ENCODE measurements at regions not wholly inside any gene's neighbourhood (a gene's known extent, or its start where the extent isn't known, plus 50 kb on each side); places are given as distances from the start of the nearest gene placed in this dataset.

DNA sequence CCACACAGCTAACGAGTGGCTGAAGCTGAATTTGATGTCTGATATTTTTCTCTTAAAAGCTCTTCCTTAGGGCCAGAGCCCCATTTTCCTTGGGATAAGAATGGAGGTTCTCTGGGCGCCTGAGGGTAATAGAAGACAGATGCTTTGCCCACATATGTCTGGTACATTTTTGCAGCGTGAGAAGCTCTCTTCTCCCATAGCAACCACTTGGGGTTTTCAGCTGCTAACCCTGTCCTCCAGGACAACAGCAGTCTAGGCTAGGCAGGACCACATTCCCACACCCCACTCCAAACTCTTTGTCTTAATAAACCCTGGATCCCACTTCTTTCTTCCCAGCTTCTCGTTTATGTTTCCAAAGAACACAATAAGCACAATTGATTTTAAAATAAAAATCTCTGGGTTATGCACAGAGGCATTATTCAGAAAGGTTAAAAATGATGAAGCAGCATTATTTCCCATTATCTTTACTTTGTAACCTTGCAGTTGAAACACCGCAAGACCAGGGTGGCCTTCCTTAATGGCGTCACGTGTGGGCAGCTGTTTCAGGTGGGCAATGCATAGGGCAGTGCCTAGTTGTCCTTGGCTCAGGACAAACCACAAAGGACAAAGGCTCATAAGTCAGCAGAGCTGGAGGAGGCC, 56.5 kb upstream of the NTRK3 start:
- DNase-seq, result no peak

DNA sequence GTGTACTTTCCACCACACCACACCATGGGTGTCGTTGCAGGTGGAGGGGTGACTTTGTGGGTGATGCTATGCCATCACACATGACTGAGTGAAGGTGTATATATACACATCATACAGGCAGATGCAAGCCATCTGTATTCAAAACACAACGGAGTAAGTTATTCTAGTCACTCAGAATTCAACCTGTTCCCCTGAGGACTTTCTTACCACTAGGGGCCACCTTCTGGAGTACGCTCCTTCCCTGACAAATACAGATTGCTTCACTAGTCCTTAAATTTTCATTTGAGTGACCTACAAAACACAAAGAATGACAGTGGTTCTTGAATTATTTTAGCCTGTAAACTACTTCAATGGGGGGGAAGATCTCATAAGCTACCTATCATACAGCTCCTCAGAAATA, 52.8 kb upstream of the NTRK3 start:
- no peak for DNase-seq

DNA sequence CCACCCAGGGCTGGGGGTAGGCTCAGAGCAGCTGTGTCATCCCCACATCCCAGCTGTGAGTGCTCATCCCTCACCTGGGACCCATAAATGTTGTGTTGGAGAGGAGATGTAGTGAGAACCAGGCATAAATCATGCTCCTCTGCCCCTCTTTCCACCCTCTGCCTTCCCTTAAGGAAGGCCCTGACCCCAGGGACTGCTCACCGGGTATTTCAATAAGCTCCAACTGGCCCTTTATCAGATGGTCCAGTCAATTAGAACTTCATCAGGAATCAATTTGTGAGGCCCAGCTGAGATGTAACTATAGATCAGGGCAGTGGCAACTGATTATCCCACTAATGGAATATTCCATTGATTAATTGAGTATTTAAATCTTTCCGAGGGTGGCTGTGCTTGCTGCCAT, 50.8 kb upstream of the NTRK3 start:
- no peak for DNase-seq

Data from inflammatory macrophage treated with lipopolysaccharide for 1 hour (primary cell).